HEK293 (cell line): ENCODE measurements at regions not wholly inside any gene's neighbourhood (a gene's known extent, or its start where the extent isn't known, plus 50 kb on each side); places are given as distances from the start of the nearest gene placed in this dataset.

Source experiments
- CTCF ChIA-PET: fragments of 350-600 bp; formaldehyde crosslinking; extraction: SDS; loops from one replicate; lab custom pipeline; 2021; ENCODE audit warnings: antibody characterized with exemption; lab: Yijun Ruan, JAX
- POLR2A ChIA-PET: fragments of 300-600 bp; formaldehyde crosslinking; extraction: SDS; loops from one replicate; lab custom pipeline; 2020; ENCODE audit warnings: antibody characterized with exemption, inconsistent platforms; lab: Yijun Ruan, JAX
- H3K27ac ChIP-seq: fragments of 200-500 bp; sonication (Bioruptor generic); 2 replicates; pipeline ENCODE4 v1.5.1; 2014; ENCODE audit warnings: low read depth, low read length, control low read depth, inconsistent platforms; ENCODE audit errors: extremely low read depth
- H3K36me3 ChIP-seq, 2 experiments: fragments of 200-500 bp in 1 of 2; sonication (Bioruptor generic) in 1 of 2; 1 replicate in 1 of 2; 2 replicates in 1 of 2; pipeline ENCODE4 v1.5.1; 2014 to 2017; ENCODE audit warnings: inconsistent platforms in 2 of 2, low read length in 2 of 2; ENCODE audit not compliant: control insufficient read depth in 2 of 2, insufficient read depth in 1 of 2
- H3K4me1 ChIP-seq: fragments of 200-500 bp; sonication (Bioruptor generic); 2 replicates; pipeline ENCODE4 v1.5.1; 2014; ENCODE audit warnings: mild to moderate bottlenecking, low read length, inconsistent platforms; ENCODE audit not compliant: control insufficient read depth, insufficient read depth
- H3K4me3 ChIP-seq: 2 replicates; pipeline ENCODE4 v1.5.1; 2011; ENCODE audit warnings: low read depth, mild to moderate bottlenecking, control low read depth, low read length, moderate library complexity
- H3K9me3 ChIP-seq: fragments of 200-500 bp; sonication (Bioruptor generic); 2 replicates; pipeline ENCODE4 v1.5.1; 2014; ENCODE audit warnings: low read depth, low read length, inconsistent platforms; ENCODE audit not compliant: control insufficient read depth, insufficient read depth
- KLF7 ChIP-seq: fragments of 450-650 bp; formaldehyde crosslinking; IDR thresholded peaks from 2 replicates; pipeline ENCODE4 v1.5.1; 2016; ENCODE audit warnings: missing biosample characterization, missing genetic modification characterization, borderline replicate concordance
- MEIS1 ChIP-seq: sonication (generic); formaldehyde crosslinking; IDR thresholded peaks from 2 replicates; pipeline ENCODE4 v1.8.1; 2022; ENCODE audit warnings: missing genetic modification reagents, mild to moderate bottlenecking, borderline replicate concordance
- MZF1 ChIP-seq: fragments of 450-650 bp; formaldehyde crosslinking; IDR thresholded peaks from 2 replicates; pipeline ENCODE4 v1.5.1; 2017; ENCODE audit warnings: missing biosample characterization, missing genetic modification characterization, borderline replicate concordance
- PATZ1 ChIP-seq: fragments of 450-650 bp; formaldehyde crosslinking; IDR thresholded peaks from 2 replicates; pipeline ENCODE4 v1.5.1; 2016; ENCODE audit warnings: missing biosample characterization, missing genetic modification characterization
- SETDB1 ChIP-seq: IDR thresholded peaks from one replicate; pipeline ENCODE4 v1.6.1; 2017; ENCODE audit warnings: mild to moderate bottlenecking, low read length, moderate library complexity, mixed read lengths; ENCODE audit not compliant: insufficient read length
- ZFP37 ChIP-seq: fragments of 450-650 bp; formaldehyde crosslinking; IDR thresholded peaks from 2 replicates; pipeline ENCODE4 v1.5.1; 2016; ENCODE audit warnings: missing biosample characterization, missing genetic modification characterization
- ZNF112 ChIP-seq: fragments of 450-650 bp; formaldehyde crosslinking; IDR thresholded peaks from 2 replicates; pipeline ENCODE4 v1.5.0; 2017; ENCODE audit warnings: missing biosample characterization, missing genetic modification characterization
- ZNF23 ChIP-seq: fragments of 450-650 bp; formaldehyde crosslinking; IDR thresholded peaks from 2 replicates; pipeline ENCODE4 v1.5.1; 2016; ENCODE audit warnings: missing biosample characterization, missing genetic modification characterization, borderline replicate concordance
- ZNF335 ChIP-seq: fragments of 450-650 bp; formaldehyde crosslinking; conservative IDR thresholded peaks from 2 replicates; pipeline ENCODE4 v1.5.1; 2016; ENCODE audit warnings: missing biosample characterization, missing genetic modification characterization
- ZNF449 ChIP-seq: fragments of 450-650 bp; formaldehyde crosslinking; IDR thresholded peaks from 2 replicates; pipeline ENCODE4 v1.5.1; 2017; ENCODE audit warnings: missing biosample characterization, mild to moderate bottlenecking, missing genetic modification characterization, moderate library complexity
- ZNF48 ChIP-seq: fragments of 450-650 bp; formaldehyde crosslinking; IDR thresholded peaks from 2 replicates; pipeline ENCODE4 v1.5.1; 2016; ENCODE audit warnings: missing biosample characterization, missing genetic modification characterization
- ZNF488 ChIP-seq: fragments of 450-650 bp; formaldehyde crosslinking; IDR thresholded peaks from 2 replicates; pipeline ENCODE4 v1.5.1; 2016; ENCODE audit warnings: missing biosample characterization, missing genetic modification characterization
- ZNF558 ChIP-seq: fragments of 450-650 bp; formaldehyde crosslinking; IDR thresholded peaks from 2 replicates; pipeline ENCODE4 v1.5.1; 2016; ENCODE audit warnings: missing biosample characterization, missing genetic modification characterization
- ZNF623 ChIP-seq: fragments of 450-650 bp; formaldehyde crosslinking; IDR thresholded peaks from 2 replicates; pipeline ENCODE4 v1.5.1; 2016; ENCODE audit warnings: missing biosample characterization, missing genetic modification characterization
- ZNF658 ChIP-seq: fragments of 450-650 bp; formaldehyde crosslinking; IDR thresholded peaks from 2 replicates; pipeline ENCODE4; 2016; ENCODE audit warnings: missing biosample characterization, missing genetic modification characterization
- ZNF791 ChIP-seq: fragments of 450-650 bp; formaldehyde crosslinking; IDR thresholded peaks from 2 replicates; pipeline ENCODE4 v1.5.1; 2016; ENCODE audit warnings: missing biosample characterization, missing genetic modification characterization
- ZNF792 ChIP-seq: fragments of 450-650 bp; formaldehyde crosslinking; IDR thresholded peaks from 2 replicates; pipeline ENCODE4 v1.5.1; 2016; ENCODE audit warnings: missing biosample characterization, missing genetic modification characterization
- ZNF830 ChIP-seq: fragments of 450-650 bp; IDR thresholded peaks from 2 replicates; pipeline ENCODE4 v1.5.0; 2018; ENCODE audit warnings: missing biosample characterization, missing genetic modification characterization, low read depth, mild to moderate bottlenecking, moderate library complexity
- ZSCAN4 ChIP-seq: fragments of 450-650 bp; formaldehyde crosslinking; IDR thresholded peaks from 2 replicates; pipeline ENCODE4 v1.5.1; 2017; ENCODE audit warnings: missing biosample characterization, missing genetic modification characterization
- ZXDB ChIP-seq: fragments of 450-650 bp; formaldehyde crosslinking; IDR thresholded peaks from 2 replicates; pipeline ENCODE4 v1.5.1; 2016; ENCODE audit warnings: missing biosample characterization, missing genetic modification characterization

GRCh38 chr18:41216341-41217003, 738.6 kb upstream of the PIK3C3 start:
- POLR2A ChIA-PET: no interaction called here
- H3K9me3 ChIP-seq: no peaks in the 10 kb centered on the region
- no peak for TF ChIP-seq KLF7
- TF ChIP-seq ZNF449: no peak
- TF ChIP-seq ZNF658 (tag by site-specific recombination): no peak
- TF ChIP-seq SETDB1: no peak
- TF ChIP-seq ZNF48 (tag by site-specific recombination): no peak
- no peak for TF ChIP-seq ZNF623
- TF ChIP-seq PATZ1 (tag by site-specific recombination): no peak
- no peak for TF ChIP-seq MZF1 (tag by site-specific recombination)
- TF ChIP-seq ZNF488 (tag by site-specific recombination): no peak
- TF ChIP-seq MEIS1 (CRISPR knock-in tag): no peak
- no peak for TF ChIP-seq ZNF335 (tag by site-specific recombination)
- no peak for TF ChIP-seq ZNF830 (tag by site-specific recombination)
- CTCF ChIA-PET: interaction anchor here (1.3 kb wide), 1 partner anchor 10 kb away, joined by 4 read pairs; no protein-coding TSS in a partner anchor
- no peak overlapping the region for H3K27ac ChIP-seq
- no peak overlapping the region for H3K4me3 ChIP-seq
- H3K4me1 ChIP-seq: no peaks in the 10 kb centered on the region
- no peaks in the 10 kb centered on the region for H3K36me3 ChIP-seq

- no peaks in the 10 kb centered on the region for H3K9me3 ChIP-seq
- no peaks in the 10 kb centered on the region for H3K36me3 ChIP-seq
- ChIA-PET POLR2A (no interaction called here), CTCF (no interaction called here)
- no peaks in the 10 kb centered on the region for H3K4me1 ChIP-seq
- H3K4me3 ChIP-seq: no peak overlapping the region
- no peak overlapping the region for H3K27ac ChIP-seq
- TF ChIP-seq ZSCAN4 (no peak), ZNF791 (tag by site-specific recombination) (no peak), ZXDB (tag by site-specific recombination) (no peak), ZNF558 (tag by site-specific recombination) (no peak), ZNF23 (tag by site-specific recombination) (no peak), ZFP37 (tag by site-specific recombination) (no peak), ZNF792 (no peak), ZNF112 (tag by site-specific recombination) (no peak)
These were observed 747.3 kb upstream of the PIK3C3 start for GRCh38 chr18:41207706-41208105.
